NB4 (cell line): ENCODE measurements at regions not wholly inside any gene's neighbourhood (a gene's known extent, or its start where the extent isn't known, plus 50 kb on each side); places are given as distances from the start of the nearest gene placed in this dataset.

ENCODE experiments used
- DNase-seq: peaks from one replicate; pipeline ENCODE4 v3.0.0; 2010; ENCODE audit warnings: low read depth
- H3K4me3 ChIP-seq: one replicate; pipeline ENCODE4 v1.5.1; 2011; ENCODE audit warnings: mild to moderate bottlenecking, low read depth, low read length, moderate library complexity
- MAX ChIP-seq: IDR thresholded peaks from 2 replicates; pipeline ENCODE4 v1.6.1; 2011; ENCODE audit warnings: low read depth, low read length
- MYC ChIP-seq: IDR thresholded peaks from 2 replicates; pipeline ENCODE4 v1.6.1; 2011; ENCODE audit warnings: low read depth, low read length
- POLR2A ChIP-seq: IDR thresholded peaks from 2 replicates; pipeline ENCODE4 v1.6.1; 2011; ENCODE audit warnings: mild to moderate bottlenecking; ENCODE audit not compliant: insufficient read length; ENCODE audit errors: extremely low read depth
- TF ChIP-seq, protein P1 (sequence below): IDR thresholded peaks from one replicate; pipeline ENCODE4 v1.5.1; 2012; ENCODE audit warnings: low read depth, low read length

- no peak overlapping the region for H3K4me3 ChIP-seq
- no peak for TF ChIP-seq MYC
- TF ChIP-seq, protein P1, sequence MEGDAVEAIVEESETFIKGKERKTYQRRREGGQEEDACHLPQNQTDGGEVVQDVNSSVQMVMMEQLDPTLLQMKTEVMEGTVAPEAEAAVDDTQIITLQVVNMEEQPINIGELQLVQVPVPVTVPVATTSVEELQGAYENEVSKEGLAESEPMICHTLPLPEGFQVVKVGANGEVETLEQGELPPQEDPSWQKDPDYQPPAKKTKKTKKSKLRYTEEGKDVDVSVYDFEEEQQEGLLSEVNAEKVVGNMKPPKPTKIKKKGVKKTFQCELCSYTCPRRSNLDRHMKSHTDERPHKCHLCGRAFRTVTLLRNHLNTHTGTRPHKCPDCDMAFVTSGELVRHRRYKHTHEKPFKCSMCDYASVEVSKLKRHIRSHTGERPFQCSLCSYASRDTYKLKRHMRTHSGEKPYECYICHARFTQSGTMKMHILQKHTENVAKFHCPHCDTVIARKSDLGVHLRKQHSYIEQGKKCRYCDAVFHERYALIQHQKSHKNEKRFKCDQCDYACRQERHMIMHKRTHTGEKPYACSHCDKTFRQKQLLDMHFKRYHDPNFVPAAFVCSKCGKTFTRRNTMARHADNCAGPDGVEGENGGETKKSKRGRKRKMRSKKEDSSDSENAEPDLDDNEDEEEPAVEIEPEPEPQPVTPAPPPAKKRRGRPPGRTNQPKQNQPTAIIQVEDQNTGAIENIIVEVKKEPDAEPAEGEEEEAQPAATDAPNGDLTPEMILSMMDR, result no peak
- TF ChIP-seq MAX, result no peak
- TF ChIP-seq POLR2A, result no peak
- DNase-seq, result peak; percentile 35
These were observed 828.6 kb downstream of the TRIB2 start for GRCh38 chr2:13545320-13545719.

- TF ChIP-seq POLR2A (no peak), MYC (no peak), MAX (no peak)
- TF ChIP-seq, protein P1, result no peak
- no peak for DNase-seq
- H3K4me3 ChIP-seq, result no peak overlapping the region
These were observed 829.4 kb downstream of the TRIB2 start for GRCh38 chr2:13546131-13546530.

GRCh38 chr2:13550285-13551231 is 833.8 kb downstream of the TRIB2 start:
- no peak overlapping the region for H3K4me3 ChIP-seq
- peak; percentile 66 for DNase-seq
- TF ChIP-seq MAX (no peak), MYC (no peak), POLR2A (no peak)
- TF ChIP-seq, protein P1, result no peak

GRCh38 chr2:13558368-13558767 is 841.6 kb downstream of the TRIB2 start:
- peak; percentile 51 for DNase-seq
- no peak overlapping the region for H3K4me3 ChIP-seq
- TF ChIP-seq MYC (no peak), POLR2A (no peak), MAX (no peak)
- TF ChIP-seq, protein P1, result no peak

DNA sequence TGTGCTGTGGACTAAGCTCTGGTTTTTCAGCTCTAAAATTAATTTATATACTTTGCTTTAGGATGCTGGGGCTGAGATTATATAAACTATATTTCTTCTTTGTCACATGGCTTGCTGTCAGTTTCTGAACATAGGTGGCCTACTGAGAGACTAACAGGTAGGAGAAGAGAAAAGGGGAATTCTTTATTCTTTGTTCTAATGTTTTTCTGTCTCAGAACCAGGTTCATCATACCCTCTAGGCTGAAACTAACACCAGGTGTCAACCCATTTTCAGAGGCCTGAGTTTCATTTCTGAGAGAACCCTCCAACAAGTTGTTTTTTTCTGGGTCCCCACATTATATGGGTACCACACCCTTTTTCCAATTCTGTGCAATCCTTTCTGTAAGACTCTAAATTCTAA is 843.6 kb downstream of the TRIB2 start:
- no peak for TF ChIP-seq MAX
- TF ChIP-seq, protein P1, result no peak
- TF ChIP-seq MYC, result no peak
- TF ChIP-seq POLR2A, result no peak
- H3K4me3 ChIP-seq, result no peak overlapping the region
- no peak for DNase-seq
